GM18907 (cell line): ENCODE measurements at regions not wholly inside any gene's neighbourhood (a gene's known extent, or its start where the extent isn't known, plus 50 kb on each side); places are given as distances from the start of the nearest gene placed in this dataset.
"Not testable (repeated sequence)": the region's sequence is repeated elsewhere in the genome, so short reads cannot be mapped to it uniquely, and the experiment has no call there.

Experiments used
- ATAC-seq: cut with Tn5 transposase; IDR thresholded peaks from one replicate; pipeline ENCODE4 v1.9.1; 2021; ENCODE audit warnings: mild to moderate bottlenecking, moderate library complexity; ENCODE audit not compliant: unreplicated experiment

- ATAC-seq = no peak
Observed at GRCh38 chr9:72471096-72471495, 50.3 kb upstream of the TMC1 start.

- ATAC-seq = no peak
Observed at GRCh38 chr9:72467766-72468738, 53.4 kb upstream of the TMC1 start.

- no peak for ATAC-seq
Observed at GRCh38 chr9:72465593-72465984, 55.8 kb upstream of the TMC1 start.

GRCh38 chr9:72464857-72465592 lies 56.4 kb upstream of the TMC1 start:
- peak; percentile 65 for ATAC-seq

- ATAC-seq = no peak
Observed at GRCh38 chr9:72462340-72462739, 59.1 kb upstream of the TMC1 start.

- ATAC-seq = peak; percentile 51
Observed at GRCh38 chr9:72460342-72461312, 60.8 kb upstream of the TMC1 start.

GRCh38 chr9:72459308-72459707 lies 62.1 kb upstream of the TMC1 start:
- ATAC-seq = no peak

- ATAC-seq = no peak
Observed at GRCh38 chr9:72458153-72458552, 63.3 kb upstream of the TMC1 start.

GRCh38 chr9:72457366-72457765 lies 64.0 kb upstream of the TMC1 start:
- no peak for ATAC-seq

GRCh38 chr9:72454871-72455491 lies 66.4 kb upstream of the TMC1 start:
- ATAC-seq = no peak

- ATAC-seq = no peak
Observed at GRCh38 chr9:72453797-72454196, 67.6 kb upstream of the TMC1 start.

- not testable (repeated sequence) for ATAC-seq
Observed at GRCh38 chr9:72446241-72446640, 75.2 kb upstream of the TMC1 start.

- no peak for ATAC-seq
Observed at GRCh38 chr9:72445306-72445995, 76.0 kb upstream of the TMC1 start.

- ATAC-seq = no peak
Observed at GRCh38 chr9:72444435-72444834, 77.0 kb upstream of the TMC1 start.

GRCh38 chr9:72443855-72444254 lies 77.6 kb upstream of the TMC1 start:
- peak; percentile 96 for ATAC-seq

GRCh38 chr9:72441848-72442607 lies 77.0 kb upstream of the ZFAND5 start:
- ATAC-seq = no peak

GRCh38 chr9:72440992-72441847 lies 76.2 kb upstream of the ZFAND5 start:
- ATAC-seq = no peak

- ATAC-seq = no peak
Observed at GRCh38 chr9:72440378-72440777, 75.4 kb upstream of the ZFAND5 start.
